ENCODE measurements at regions not wholly inside any gene's neighbourhood (a gene's known extent, or its start where the extent isn't known, plus 50 kb on each side); places are given as distances from the start of the nearest gene placed in this dataset.

GRCh38 chr4:162409048-162409447 is 245.2 kb upstream of the FSTL5 start:
- H3K4me1 ChIP-seq (ENCODE audit: insufficient read depth, low read length, poor library complexity, severe bottlenecking): no peaks in the 10 kb centered on the region
- TF ChIP-seq CTCF (conservative IDR thresholded peaks at IDR 0.05; ENCODE audit: low read depth, low read length) (no peak), EZH2 (IDR thresholded peaks at IDR 0.05; ENCODE audit: borderline replicate concordance, low read depth, low read length, poor library complexity, severe bottlenecking) (no peak)
- H3K9me3 ChIP-seq (ENCODE audit: low read depth, low read length, poor library complexity, severe bottlenecking): no peaks in the 10 kb centered on the region
- intact Hi-C loops (cut with micrococcal nuclease; ENCODE audit: unreplicated experiment): no loop called here
- H3K36me3 ChIP-seq (ENCODE audit: insufficient read depth, low read length, poor library complexity, severe bottlenecking): no peaks in the 10 kb centered on the region
- H3K27ac ChIP-seq (ENCODE audit: low read depth, low read length, poor library complexity, severe bottlenecking): no peak overlapping the region
- H3K4me3 ChIP-seq (ENCODE audit: low read depth, low read length, poor library complexity, severe bottlenecking): no peak overlapping the region
- no peaks in the 10 kb centered on the region for H3K27me3 ChIP-seq (replicated peaks; ENCODE audit: insufficient read depth, low read depth, low read length, poor library complexity)
- POLR2A ChIA-PET (ENCODE audit: low non-redundant PET): no interaction called here
- no peak for DNase-seq (ENCODE audit: low spot score)
- CTCF ChIA-PET: no interaction called here
- no TSS peak for BruUV-seq (replicated peaks)

DNA sequence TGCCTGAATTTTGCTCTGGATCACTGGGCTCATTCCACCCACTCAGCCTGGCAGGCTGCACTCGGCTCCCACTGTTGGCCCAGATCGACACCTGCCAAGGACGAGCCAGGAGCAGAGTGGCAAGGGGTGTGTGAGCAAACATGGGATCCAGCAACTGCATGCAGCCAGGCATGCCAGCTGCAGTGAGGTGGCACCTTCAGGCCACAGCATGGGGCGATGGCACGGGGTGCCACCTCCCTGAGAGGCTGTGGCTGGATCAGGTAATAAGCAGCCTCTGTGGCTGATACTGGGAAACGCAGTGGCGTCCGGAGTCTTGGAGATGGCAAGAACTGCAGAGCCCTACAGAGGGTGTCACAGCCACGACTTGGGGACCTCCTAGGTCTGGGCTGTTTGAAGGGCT is 244.5 kb upstream of the FSTL5 start:
- H3K27ac ChIP-seq (ENCODE audit: low read depth, low read length, poor library complexity, severe bottlenecking): no peak overlapping the region
- H3K4me1 ChIP-seq (ENCODE audit: insufficient read depth, low read length, poor library complexity, severe bottlenecking): no peaks in the 10 kb centered on the region
- CTCF ChIA-PET: no interaction called here
- H3K9me3 ChIP-seq (ENCODE audit: low read depth, low read length, poor library complexity, severe bottlenecking): no peaks in the 10 kb centered on the region
- TF ChIP-seq CTCF (conservative IDR thresholded peaks at IDR 0.05; ENCODE audit: low read depth, low read length): no peak
- no peaks in the 10 kb centered on the region for H3K27me3 ChIP-seq (replicated peaks; ENCODE audit: insufficient read depth, low read depth, low read length, poor library complexity)
- no peak for DNase-seq (ENCODE audit: low spot score)
- H3K4me3 ChIP-seq (ENCODE audit: low read depth, low read length, poor library complexity, severe bottlenecking): no peak overlapping the region
- no TSS peak for BruUV-seq (replicated peaks)
- POLR2A ChIA-PET (ENCODE audit: low non-redundant PET): no interaction called here
- no peaks in the 10 kb centered on the region for H3K36me3 ChIP-seq (ENCODE audit: insufficient read depth, low read length, poor library complexity, severe bottlenecking)
- intact Hi-C loops (cut with micrococcal nuclease; ENCODE audit: unreplicated experiment): no loop called here

DNA sequence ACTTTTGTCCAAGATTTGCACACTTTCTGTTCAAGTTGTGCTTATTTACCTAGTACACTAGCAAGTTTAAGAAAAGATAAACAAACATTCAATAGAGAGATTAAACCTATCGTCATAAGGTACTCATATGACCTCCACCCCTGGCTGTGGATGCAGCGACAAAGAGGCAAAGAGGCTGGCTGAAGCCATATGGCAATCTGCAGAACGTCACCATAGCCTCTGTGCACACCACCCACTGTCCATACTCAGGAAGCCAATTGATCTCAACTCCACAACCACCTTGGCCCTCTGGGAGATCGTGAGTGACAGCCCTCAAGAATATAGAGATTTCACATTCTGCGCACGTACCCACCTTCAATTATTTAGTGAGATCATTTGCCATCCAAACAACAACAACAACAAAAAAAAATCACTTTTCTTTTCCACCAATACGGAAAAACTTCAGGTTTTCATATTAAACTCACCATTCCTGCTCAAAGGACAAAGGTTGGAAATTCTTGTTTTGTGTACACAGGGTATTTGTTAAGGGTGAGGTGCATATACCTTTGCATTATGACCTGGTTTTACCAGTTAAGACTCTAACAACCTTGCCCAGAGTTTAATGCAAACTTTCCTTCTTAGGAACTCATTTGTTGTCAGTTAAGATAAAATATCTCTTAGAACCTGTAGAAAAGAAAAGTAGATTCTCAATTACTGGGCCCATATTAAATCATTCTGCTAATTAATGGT is 243.0 kb upstream of the FSTL5 start:
- CTCF ChIA-PET: no interaction called here
- no TSS peak for BruUV-seq (replicated peaks)
- no peaks in the 10 kb centered on the region for H3K36me3 ChIP-seq (ENCODE audit: insufficient read depth, low read length, poor library complexity, severe bottlenecking)
- POLR2A ChIA-PET (ENCODE audit: low non-redundant PET): no interaction called here
- TF ChIP-seq CTCF (conservative IDR thresholded peaks at IDR 0.05; ENCODE audit: low read depth, low read length) (no peak), EZH2 (IDR thresholded peaks at IDR 0.05; ENCODE audit: borderline replicate concordance, low read depth, low read length, poor library complexity, severe bottlenecking) (no peak)
- H3K27ac ChIP-seq (ENCODE audit: low read depth, low read length, poor library complexity, severe bottlenecking): no peak overlapping the region
- H3K9me3 ChIP-seq (ENCODE audit: low read depth, low read length, poor library complexity, severe bottlenecking): no peaks in the 10 kb centered on the region
- H3K4me1 ChIP-seq (ENCODE audit: insufficient read depth, low read length, poor library complexity, severe bottlenecking): no peaks in the 10 kb centered on the region
- no peak overlapping the region for H3K4me3 ChIP-seq (ENCODE audit: low read depth, low read length, poor library complexity, severe bottlenecking)
- intact Hi-C loops (cut with micrococcal nuclease; ENCODE audit: unreplicated experiment): no loop called here
- no peak for DNase-seq (ENCODE audit: low spot score)
- no peaks in the 10 kb centered on the region for H3K27me3 ChIP-seq (replicated peaks; ENCODE audit: insufficient read depth, low read depth, low read length, poor library complexity)

Measured in A673 (cell line).